ENCODE measurements at regions not wholly inside any gene's neighbourhood (a gene's known extent, or its start where the extent isn't known, plus 50 kb on each side); places are given as distances from the start of the nearest gene placed in this dataset.
"Not testable (repeated sequence)": the region's sequence is repeated elsewhere in the genome, so short reads cannot be mapped to it uniquely, and the experiment has no call there.

DNA sequence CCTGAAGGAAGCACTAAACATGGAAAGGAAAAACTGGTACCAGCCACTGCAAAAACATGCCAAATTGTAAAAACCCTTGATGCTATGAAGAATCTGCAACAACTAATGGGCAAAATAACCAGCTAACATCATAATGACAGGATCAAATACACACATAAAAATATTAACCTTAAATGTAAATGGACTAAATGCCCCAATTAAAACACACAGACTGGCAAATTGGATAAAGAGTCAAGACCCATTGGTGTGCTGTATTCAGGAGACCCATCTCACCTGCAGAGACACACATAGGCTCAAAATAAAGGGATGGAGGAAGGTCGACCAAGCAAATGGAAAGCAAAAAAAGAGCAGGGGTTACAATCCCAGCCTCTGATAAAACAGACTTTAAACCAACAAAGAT is 87.7 kb upstream of the DNAJC1 start:
- TF ChIP-seq EZH2 (IDR thresholded peaks at IDR 0.05); RAD21 (IDR thresholded peaks at IDR 0.05; ENCODE audit: low read depth); POLR2AphosphoS5 (IDR thresholded peaks at IDR 0.05; ENCODE audit: low read depth, low read length); EZH2phosphoT487 (IDR thresholded peaks at IDR 0.05; ENCODE audit: borderline replicate concordance); TCF7L2 (IDR thresholded peaks at IDR 0.05; ENCODE audit: borderline replicate concordance, extremely low read depth, insufficient read depth, insufficient read length); SP1 (IDR thresholded peaks at IDR 0.05; ENCODE audit: low read depth); SRF (IDR thresholded peaks at IDR 0.05; ENCODE audit: low read depth); ZFX (IDR thresholded peaks at IDR 0.05); POLR2A (IDR thresholded peaks at IDR 0.05; ENCODE audit: borderline replicate concordance, extremely low read depth, insufficient read depth, insufficient read length): not testable (repeated sequence)
- TF ChIP-seq, protein P1, sequence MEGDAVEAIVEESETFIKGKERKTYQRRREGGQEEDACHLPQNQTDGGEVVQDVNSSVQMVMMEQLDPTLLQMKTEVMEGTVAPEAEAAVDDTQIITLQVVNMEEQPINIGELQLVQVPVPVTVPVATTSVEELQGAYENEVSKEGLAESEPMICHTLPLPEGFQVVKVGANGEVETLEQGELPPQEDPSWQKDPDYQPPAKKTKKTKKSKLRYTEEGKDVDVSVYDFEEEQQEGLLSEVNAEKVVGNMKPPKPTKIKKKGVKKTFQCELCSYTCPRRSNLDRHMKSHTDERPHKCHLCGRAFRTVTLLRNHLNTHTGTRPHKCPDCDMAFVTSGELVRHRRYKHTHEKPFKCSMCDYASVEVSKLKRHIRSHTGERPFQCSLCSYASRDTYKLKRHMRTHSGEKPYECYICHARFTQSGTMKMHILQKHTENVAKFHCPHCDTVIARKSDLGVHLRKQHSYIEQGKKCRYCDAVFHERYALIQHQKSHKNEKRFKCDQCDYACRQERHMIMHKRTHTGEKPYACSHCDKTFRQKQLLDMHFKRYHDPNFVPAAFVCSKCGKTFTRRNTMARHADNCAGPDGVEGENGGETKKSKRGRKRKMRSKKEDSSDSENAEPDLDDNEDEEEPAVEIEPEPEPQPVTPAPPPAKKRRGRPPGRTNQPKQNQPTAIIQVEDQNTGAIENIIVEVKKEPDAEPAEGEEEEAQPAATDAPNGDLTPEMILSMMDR (IDR thresholded peaks at IDR 0.05 in 2 of 3, conservative IDR thresholded peaks at IDR 0.05 in 1 of 3; ENCODE audit: borderline replicate concordance in 1 of 3, insufficient read depth in 1 of 3, low read depth in 2 of 3, low read length in 2 of 3): not testable (repeated sequence)
- TF ChIP-seq, protein P2, sequence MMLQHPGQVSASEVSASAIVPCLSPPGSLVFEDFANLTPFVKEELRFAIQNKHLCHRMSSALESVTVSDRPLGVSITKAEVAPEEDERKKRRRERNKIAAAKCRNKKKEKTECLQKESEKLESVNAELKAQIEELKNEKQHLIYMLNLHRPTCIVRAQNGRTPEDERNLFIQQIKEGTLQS (IDR thresholded peaks at IDR 0.05): not testable (repeated sequence)
